ENCODE measurements at regions not wholly inside any gene's neighbourhood (a gene's known extent, or its start where the extent isn't known, plus 50 kb on each side); places are given as distances from the start of the nearest gene placed in this dataset.

DNA sequence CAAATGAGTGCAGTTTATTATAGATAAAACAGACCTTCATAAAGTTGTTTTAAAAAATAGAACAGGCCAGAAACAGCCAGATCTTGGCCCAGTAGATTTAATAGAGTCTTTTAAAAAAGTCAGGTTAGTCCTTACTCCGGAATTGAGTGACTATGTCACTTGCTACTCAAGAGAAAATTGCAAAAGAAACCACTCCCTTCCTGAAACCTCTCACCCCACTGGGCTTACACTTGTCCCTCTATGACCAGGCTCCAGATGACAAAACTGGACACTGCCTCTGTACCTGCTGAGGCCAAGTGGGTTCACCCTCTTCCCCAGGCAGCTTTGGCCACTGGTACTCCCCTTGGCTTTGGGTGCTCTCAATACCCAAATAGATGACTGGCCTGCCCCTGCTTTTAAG, 357.2 kb upstream of the TRPC7 start:
- no peak for TF ChIP-seq CTCF (IDR thresholded peaks at IDR 0.05)
- TF ChIP-seq EZH2 (IDR thresholded peaks at IDR 0.05), result no peak
- TF ChIP-seq EZH2phosphoT487 (IDR thresholded peaks at IDR 0.05), result no peak

All from neural progenitor cell (in vitro differentiated cells).